GM19035 (cell line): ENCODE measurements at regions not wholly inside any gene's neighbourhood (a gene's known extent, or its start where the extent isn't known, plus 50 kb on each side); places are given as distances from the start of the nearest gene placed in this dataset.

Experiments
- ATAC-seq: cut with Tn5 transposase; IDR thresholded peaks from one replicate; pipeline ENCODE4 v1.9.1; 2021; ENCODE audit not compliant: unreplicated experiment

GRCh38 chr12:91811481-91812287, 334.0 kb downstream of the BTG1 start:
- peak; percentile 85 for ATAC-seq

- no peak for ATAC-seq
Measured at GRCh38 chr12:91810531-91811451, 334.9 kb downstream of the BTG1 start.

DNA sequence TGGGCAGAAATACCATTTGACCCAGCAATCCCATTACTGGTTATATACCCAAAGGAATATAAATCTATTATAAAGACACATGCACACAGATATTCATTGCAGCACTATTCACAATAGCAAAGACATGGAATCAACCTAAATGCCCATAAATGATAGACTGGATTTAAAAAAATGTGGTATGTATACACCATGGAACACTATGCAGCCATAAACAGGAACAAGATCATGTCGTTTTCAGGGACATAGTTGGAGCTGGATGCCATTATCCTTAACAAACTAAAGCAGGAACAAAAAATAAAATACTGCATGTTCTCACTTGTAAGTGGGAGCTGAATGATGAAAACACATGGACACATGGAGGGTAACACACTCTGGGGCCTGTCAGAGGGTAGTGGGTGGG, 335.6 kb downstream of the BTG1 start:
- no peak for ATAC-seq

DNA sequence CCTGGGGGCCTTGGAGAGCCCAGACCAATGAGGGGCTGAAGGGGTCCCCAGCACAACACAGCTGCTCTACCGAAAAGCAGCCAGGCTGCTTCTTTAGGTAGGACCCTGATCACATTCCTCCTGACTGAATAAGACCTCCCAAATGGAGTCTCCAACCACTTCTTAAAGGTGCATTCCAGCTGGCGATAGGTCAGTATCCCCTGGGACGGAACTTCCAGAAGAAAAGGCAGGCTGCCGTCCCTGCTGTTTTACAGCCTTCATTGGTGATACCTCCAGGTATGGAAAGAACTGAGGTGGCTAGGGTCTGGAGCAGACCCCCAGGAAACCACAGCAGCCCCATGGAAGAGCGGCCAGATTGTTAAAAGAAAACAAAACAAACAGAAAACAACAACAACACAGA, 340.6 kb downstream of the BTG1 start:
- ATAC-seq = no peak

DNA sequence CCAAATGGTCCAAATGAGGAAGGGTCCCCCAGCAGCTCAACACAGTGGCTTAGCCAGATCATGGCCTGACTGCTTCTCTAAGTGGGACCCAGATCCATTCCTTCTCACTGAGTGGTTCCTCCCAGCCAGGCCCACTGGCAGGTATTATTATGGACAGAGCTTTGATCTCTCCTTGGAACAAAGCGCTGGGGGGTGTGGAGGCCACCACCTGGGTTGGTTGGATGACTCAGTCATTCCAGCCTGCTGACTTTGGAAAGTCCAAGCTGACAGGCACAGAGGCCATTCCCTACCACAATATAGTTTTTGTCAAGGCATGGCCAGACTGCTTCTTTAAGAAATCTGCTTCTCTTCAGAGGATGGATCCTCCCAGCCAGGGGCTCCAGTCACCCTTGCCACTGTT, 341.1 kb downstream of the BTG1 start:
- no peak for ATAC-seq

- ATAC-seq = no peak
Measured at GRCh38 chr12:91801048-91801447, 344.6 kb downstream of the BTG1 start.

- ATAC-seq = no peak
Measured at GRCh38 chr12:91793676-91794075, 352.0 kb downstream of the BTG1 start.

DNA sequence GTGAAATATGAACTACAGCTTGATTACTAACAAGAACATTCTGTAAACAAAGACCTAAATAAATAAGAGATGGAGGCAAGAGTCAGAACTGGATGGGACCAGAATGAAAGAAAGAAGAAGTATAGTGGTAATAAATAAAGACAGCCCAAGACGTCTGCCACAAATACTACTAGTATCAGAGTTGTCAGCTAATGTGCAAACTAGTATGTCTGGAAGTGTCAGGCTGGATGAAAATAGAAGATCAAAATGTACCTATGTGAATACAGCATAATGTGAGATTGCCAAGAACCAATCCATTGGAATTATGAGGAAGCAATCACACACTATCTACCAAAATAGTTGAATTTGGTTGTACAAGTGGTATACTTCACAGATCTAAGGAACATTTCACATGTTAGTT, 353.0 kb downstream of the BTG1 start:
- ATAC-seq = no peak

DNA sequence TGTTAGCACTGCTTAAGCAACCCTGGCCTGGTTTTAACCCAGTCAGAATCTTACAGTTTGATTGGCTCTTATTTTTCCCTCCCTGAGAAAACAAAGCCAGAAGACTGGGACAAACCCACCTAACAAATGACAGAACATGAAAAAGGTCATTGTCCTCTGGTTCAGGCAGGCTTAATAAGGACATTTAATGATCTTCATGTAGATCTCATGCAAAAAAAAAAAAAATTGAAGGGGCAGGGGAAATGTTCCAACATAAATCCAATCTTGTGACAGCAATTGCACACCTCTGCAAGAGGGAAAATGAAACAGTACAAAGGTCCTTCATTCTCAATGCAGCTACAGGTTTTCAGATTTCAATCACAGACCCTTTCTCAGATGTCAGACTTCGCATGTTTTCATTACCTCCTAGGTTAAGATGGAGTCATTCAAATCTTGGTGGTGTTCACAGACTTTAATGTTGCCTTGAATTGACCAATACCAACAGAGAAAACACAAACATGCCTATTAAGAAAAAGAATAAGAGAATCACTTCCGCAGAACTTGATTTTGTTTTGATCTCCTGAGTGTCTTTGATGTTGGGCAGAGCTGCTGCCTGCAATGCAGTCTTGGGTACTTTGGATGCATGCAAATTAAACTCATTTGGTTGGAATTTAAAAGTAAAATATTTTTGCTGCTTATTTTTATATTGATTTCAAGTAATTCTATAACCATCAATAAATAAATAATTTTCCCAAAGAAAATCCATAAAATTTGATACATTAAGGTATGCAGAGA, 359.0 kb downstream of the BTG1 start:
- no peak for ATAC-seq

GRCh38 chr12:91785655-91786498, 359.8 kb downstream of the BTG1 start:
- no peak for ATAC-seq

DNA sequence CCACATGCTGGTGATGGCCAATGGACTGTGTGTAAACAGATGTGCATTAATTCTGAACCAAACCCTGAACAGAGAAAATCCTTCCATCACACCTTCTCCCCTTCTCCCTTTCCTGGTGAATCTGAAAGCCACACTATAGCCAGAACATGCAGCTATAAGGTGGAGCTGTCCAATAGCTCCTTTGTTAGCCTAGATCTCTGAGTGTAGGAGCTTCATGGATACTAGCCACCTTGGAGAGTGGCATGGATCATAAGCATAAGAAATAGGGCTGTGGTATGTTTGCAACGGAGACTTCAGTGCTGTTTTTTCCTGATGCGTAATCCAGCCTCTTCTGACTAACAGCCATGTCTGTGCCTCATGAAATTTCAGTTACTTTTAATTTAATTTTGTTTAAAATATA, 364.5 kb downstream of the BTG1 start:
- no peak for ATAC-seq

- peak; percentile 95 for ATAC-seq
Measured at GRCh38 chr12:91778938-91779400, 366.7 kb downstream of the BTG1 start.

DNA sequence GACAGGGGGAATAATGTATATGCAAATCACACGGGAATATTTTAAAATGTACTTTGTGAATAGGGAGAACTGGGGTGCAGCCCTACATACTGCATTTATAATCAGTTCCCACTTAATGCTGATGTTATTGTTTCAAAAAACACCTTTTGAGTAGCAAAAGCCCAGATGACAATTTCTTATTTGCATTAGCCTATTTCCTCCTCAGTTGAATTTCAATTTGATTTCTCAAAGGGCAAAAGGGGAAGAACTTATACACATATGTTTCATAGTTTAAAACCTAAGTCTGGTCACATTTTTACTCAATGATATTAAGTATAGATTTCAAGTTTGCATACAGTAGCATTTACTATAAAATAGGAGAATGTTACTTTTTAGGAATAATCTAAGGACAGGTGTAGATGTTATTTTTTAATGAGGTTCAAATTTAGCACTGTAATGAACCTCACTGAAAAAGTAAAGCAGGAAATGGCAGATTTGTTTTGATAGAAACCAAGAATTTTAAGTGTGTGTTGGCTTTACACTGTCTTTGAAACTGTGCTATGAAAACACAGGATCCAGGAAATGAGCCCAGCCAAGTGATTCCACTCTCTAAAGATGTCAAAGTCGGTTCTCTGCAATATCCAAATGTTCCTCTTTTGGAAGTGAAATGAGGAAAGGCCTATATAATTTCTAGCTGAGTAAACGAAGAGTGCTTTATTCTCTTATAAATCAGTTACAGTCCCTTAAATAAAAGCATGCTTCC, 367.4 kb downstream of the BTG1 start:
- peak; percentile 54 for ATAC-seq

DNA sequence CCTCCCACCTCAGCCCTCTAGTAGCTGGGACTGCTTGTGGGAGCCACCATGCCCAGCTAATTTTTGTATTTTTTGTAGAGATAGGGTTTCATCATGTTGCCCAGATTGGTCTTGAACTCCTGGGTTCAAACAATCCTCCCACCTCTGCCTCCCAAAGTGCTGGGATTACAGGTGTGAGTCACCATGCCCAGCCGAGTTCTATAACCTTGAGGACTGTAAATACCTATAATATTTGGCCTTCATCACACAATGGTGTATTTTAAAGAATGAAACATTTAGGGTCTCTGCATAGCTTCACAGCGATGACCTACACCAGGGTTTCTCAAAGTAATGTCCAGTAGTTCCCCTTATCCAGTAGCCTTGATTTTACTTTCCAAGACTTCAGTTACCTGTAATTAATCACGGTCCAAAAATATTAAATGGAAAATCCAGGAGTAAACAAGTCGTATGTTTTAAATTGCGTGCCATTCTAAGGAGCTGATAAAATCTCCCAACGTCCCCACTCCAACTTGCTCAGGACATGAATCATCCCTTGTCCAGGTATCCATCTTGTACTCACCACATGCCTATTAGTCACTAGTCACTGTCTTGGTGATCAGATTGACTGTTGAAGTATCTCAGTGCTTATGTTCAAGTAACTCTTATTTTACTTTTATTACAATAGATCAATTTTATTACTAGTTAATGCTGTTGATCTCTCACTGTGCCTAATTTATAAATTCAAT, 368.2 kb downstream of the BTG1 start:
- ATAC-seq = no peak

- ATAC-seq = no peak
Measured at GRCh38 chr12:91774434-91774921, 371.2 kb downstream of the BTG1 start.

- no peak for ATAC-seq
Measured at GRCh38 chr12:91773749-91774429, 371.8 kb downstream of the BTG1 start.

GRCh38 chr12:91772411-91772810, 373.2 kb downstream of the BTG1 start:
- no peak for ATAC-seq

DNA sequence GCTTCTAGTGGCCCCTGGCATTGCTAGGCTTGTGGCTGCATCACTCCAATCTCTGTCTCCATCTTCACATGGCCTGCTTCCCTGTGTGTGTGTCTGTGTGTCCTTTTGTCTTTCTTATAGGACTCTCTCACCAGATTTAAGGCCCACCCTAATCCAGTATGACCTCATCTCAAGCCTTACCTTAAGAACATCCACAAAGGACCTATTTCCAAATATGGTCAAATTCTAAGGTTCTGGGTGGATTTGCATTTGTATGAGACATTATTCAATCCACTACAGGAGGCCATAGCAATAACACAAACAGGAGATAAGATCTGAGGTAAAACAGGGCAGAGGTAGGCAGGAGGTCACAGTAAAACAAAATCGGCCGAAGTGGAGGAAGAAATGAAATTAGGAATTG, 375.9 kb downstream of the BTG1 start:
- no peak for ATAC-seq
